GM13976 (cell line): ENCODE measurements at regions not wholly inside any gene's neighbourhood (a gene's known extent, or its start where the extent isn't known, plus 50 kb on each side); places are given as distances from the start of the nearest gene placed in this dataset.

Source experiments
- DNase-seq: peaks from one replicate; pipeline ENCODE4 v3.0.0; 2012; ENCODE audit warnings: low spot score
- CTCF ChIP-seq: IDR thresholded peaks from 2 replicates; pipeline ENCODE4 v1.5.1; 2012; ENCODE audit warnings: borderline replicate concordance, mild to moderate bottlenecking; ENCODE audit not compliant: insufficient read depth; ENCODE audit errors: extremely low read depth, missing control alignments, control extremely low read depth
- in situ Hi-C: fragments of 300-500 bp; cut with MboI; formaldehyde crosslinking; loops from one replicate; pipeline ENCODE4 v1.12.0; 2022; ENCODE audit warnings: low sequenced_read_pairs, mixed read lengths, inconsistent platforms; ENCODE audit not compliant: unreplicated experiment

GRCh38 chr10:44458671-44459413, 73.9 kb upstream of the CXCL12 start:
- DNase-seq: no peak
- in situ Hi-C loops: no loop called here
- TF ChIP-seq CTCF: no peak

- no peak for DNase-seq
- in situ Hi-C loops: no loop called here
- no peak for TF ChIP-seq CTCF
Observed at GRCh38 chr10:44459671-44460070, 74.8 kb upstream of the CXCL12 start.

- in situ Hi-C loops: no loop called here
- no peak for DNase-seq
- TF ChIP-seq CTCF: no peak
Observed at GRCh38 chr10:44460416-44460815, 75.5 kb upstream of the CXCL12 start.

GRCh38 chr10:44462338-44462914, 77.5 kb upstream of the CXCL12 start:
- TF ChIP-seq CTCF: no peak
- in situ Hi-C loops: no loop called here
- DNase-seq: no peak

GRCh38 chr10:44463511-44464121, 78.7 kb upstream of the CXCL12 start:
- DNase-seq: no peak
- in situ Hi-C loops: no loop called here
- TF ChIP-seq CTCF: no peak

GRCh38 chr10:44464503-44464902, 79.6 kb upstream of the CXCL12 start:
- DNase-seq: no peak
- in situ Hi-C loops: no loop called here
- TF ChIP-seq CTCF: no peak
